ENCODE measurements at regions not wholly inside any gene's neighbourhood (a gene's known extent, or its start where the extent isn't known, plus 50 kb on each side); places are given as distances from the start of the nearest gene placed in this dataset.

DNA sequence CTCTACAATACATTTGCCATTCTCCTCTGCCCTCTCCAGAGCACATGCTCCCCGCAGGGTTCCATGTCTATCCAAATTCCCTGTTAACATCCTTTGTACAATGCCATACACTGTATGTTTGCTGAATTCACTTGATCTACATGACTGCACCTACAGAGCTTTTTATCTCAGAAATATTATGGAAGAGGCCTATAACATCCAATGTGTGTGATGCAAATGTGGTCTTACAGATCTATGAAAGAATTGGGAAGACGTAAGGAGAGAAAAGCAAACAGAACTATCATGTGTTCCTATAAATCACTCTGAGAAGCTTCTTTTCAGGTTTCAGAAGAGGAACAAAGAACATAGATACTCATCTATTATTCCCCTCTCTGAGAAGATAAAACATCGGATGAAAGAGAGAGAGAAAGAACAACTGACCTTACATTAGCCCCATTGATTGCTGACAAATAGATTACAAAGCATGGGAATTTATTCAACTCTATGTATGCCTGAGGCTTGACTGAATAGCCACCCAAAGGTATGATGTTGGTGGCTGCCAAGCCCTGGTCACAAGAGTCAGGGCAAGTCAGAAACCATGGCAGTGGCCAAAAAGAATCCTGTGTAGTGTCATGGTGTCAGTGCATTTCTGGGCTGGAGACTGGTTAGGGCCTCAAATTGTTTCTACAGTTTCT is 425.2 kb downstream of the FOXO1 start:
- Mint-ChIP-seq H3K27me3 (no peaks in the 10 kb centered on the region), H3K4me3 (no peak overlapping the region), H3K9me3 (ENCODE audit: low read depth) (peaks cover 2% of the 10 kb centered on the region), H3K4me1 (peaks cover under 1% of the 10 kb centered on the region), H3K36me3 (no peaks in the 10 kb centered on the region), H3K27ac (no peak overlapping the region)
- DNase-seq (no peak), ATAC-seq (no peak)
- CTCF ChIA-PET: no interaction called here

DNA sequence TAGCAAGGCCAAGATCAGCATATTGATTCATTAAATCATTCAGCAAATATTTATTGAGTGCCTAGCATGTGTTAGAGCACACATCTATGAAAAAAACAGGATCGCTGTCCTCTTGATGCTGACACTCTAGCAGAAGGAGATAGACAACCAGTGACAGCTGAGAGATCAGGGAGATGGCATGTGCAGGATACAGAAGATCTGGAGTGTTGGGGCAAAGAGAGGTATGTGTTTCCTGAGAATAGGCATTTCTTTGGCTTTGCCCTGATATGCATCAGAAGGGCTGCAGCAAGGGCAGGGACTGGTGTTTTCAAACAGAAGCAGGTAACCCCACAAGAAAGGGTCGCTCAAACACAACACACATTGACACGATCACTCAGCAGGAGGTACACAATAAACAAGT is 423.4 kb downstream of the FOXO1 start:
- Mint-ChIP-seq H3K4me3 (no peak overlapping the region), H3K27ac (no peak overlapping the region), H3K36me3 (peaks cover 3% of the 10 kb centered on the region), H3K9me3 (ENCODE audit: low read depth) (peaks cover 6% of the 10 kb centered on the region), H3K4me1 (peaks cover 2% of the 10 kb centered on the region), H3K27me3 (no peaks in the 10 kb centered on the region)
- CTCF ChIA-PET: interaction anchor here (0.6 kb wide), 1 partner anchor 185 kb away, joined by 3 read pairs; no protein-coding TSS in a partner anchor
- DNase-seq (no peak), ATAC-seq (no peak)

- Mint-ChIP-seq H3K4me3 (no peak overlapping the region), H3K27ac (no peak overlapping the region), H3K36me3 (peaks cover 3% of the 10 kb centered on the region), H3K4me1 (peaks cover 2% of the 10 kb centered on the region), H3K27me3 (no peaks in the 10 kb centered on the region), H3K9me3 (ENCODE audit: low read depth) (peaks cover 11% of the 10 kb centered on the region)
- ATAC-seq: no peak
- no peak for DNase-seq
- CTCF ChIA-PET: interaction anchor here (1.3 kb wide), 1 partner anchor 175 kb away, joined by 3 read pairs; no protein-coding TSS in a partner anchor
Observed at GRCh38 chr13:40243982-40244381, 422.5 kb downstream of the FOXO1 start.

GRCh38 chr13:40245567-40245966 is 420.9 kb downstream of the FOXO1 start:
- H3K4me1 Mint-ChIP-seq: peaks cover 2% of the 10 kb centered on the region
- peaks cover 13% of the 10 kb centered on the region for H3K9me3 Mint-ChIP-seq (ENCODE audit: low read depth)
- no peak overlapping the region for H3K27ac Mint-ChIP-seq
- H3K36me3 Mint-ChIP-seq: peaks cover 3% of the 10 kb centered on the region
- DNase-seq (no peak), ATAC-seq (no peak)
- CTCF ChIA-PET: no interaction called here
- H3K4me3 Mint-ChIP-seq: no peak overlapping the region
- H3K27me3 Mint-ChIP-seq: no peaks in the 10 kb centered on the region

DNA sequence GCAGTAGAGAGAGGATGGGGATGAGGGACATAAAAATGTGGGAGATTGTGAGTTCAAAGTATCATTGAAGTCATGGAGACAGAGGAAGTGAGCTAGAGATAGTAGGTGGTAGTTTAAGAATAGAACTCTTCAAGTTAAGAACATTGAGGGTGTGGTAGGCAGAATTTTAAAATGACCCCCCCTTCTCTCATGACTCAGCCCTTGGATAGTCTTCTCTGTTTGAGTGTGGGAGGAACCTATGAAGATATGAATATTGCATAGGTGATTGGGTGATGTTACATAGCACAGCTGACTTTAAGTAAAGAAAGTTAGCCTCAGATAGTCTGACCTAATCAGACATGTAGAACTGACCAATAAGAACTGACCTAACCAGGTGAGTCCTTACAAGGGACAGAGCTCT is 418.6 kb downstream of the FOXO1 start:
- CTCF ChIA-PET: no interaction called here
- H3K9me3 Mint-ChIP-seq (ENCODE audit: low read depth): peaks cover 13% of the 10 kb centered on the region
- H3K27ac Mint-ChIP-seq: no peak overlapping the region
- peaks cover 12% of the 10 kb centered on the region for H3K4me1 Mint-ChIP-seq
- H3K4me3 Mint-ChIP-seq: no peak overlapping the region
- no peak for ATAC-seq
- peaks cover 3% of the 10 kb centered on the region for H3K36me3 Mint-ChIP-seq
- H3K27me3 Mint-ChIP-seq: no peaks in the 10 kb centered on the region
- DNase-seq: no peak

DNA sequence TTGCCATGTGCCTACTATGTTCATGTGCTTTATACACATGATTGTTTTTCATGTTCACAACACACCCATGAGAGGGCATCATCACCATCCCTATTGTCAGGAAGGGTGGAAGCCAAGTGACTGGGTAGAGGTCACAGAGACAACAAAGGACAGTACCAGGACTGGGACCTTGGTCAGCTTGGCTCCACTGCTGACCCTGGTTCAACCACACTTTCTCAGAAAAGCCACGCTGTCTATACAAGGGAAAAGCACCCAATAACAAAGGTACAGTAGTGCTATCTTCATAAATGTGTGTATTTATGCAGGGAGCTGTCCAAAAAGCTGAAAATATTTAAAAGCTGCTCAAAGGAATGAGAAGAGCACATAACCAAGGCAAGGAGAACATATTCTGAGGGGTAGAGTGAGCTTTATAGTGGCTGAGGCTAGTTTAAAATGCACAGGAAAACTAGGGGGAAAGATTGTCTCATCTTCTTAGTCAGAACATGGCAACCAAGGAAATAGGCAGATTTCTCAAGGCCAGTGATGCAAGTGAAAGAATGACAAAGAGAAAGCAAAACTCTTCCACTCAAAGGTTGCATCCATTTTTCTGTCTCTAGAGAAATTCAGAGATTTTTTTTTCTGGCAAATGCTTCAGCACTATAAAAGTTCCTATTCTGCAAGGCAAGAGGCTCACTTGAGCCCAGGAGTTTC is 415.0 kb downstream of the FOXO1 start:
- Mint-ChIP-seq H3K36me3 (peaks cover 4% of the 10 kb centered on the region), H3K9me3 (ENCODE audit: low read depth) (peaks cover 11% of the 10 kb centered on the region), H3K27ac (peak overlapping the region; percentile 37), H3K27me3 (no peaks in the 10 kb centered on the region), H3K4me1 (peaks cover 10% of the 10 kb centered on the region), H3K4me3 (no peak overlapping the region)
- DNase-seq: no peak
- ATAC-seq: peak; percentile 65
- CTCF ChIA-PET: interaction anchor here (0.7 kb wide), 1 partner anchor 34 kb away, joined by 3 read pairs; no protein-coding TSS in a partner anchor

- Mint-ChIP-seq H3K4me3 (no peak overlapping the region), H3K36me3 (peaks cover 5% of the 10 kb centered on the region), H3K27me3 (no peaks in the 10 kb centered on the region), H3K9me3 (ENCODE audit: low read depth) (peaks cover 11% of the 10 kb centered on the region), H3K4me1 (peaks cover 10% of the 10 kb centered on the region), H3K27ac (no peak overlapping the region)
- CTCF ChIA-PET: interaction anchor here (0.7 to 0.9 kb wide), 2 partner anchors 34 to 412 kb away, joined by 3 read pairs; no protein-coding TSS in a partner anchor
- DNase-seq (no peak), ATAC-seq (no peak)
Observed at GRCh38 chr13:40252241-40252640, 414.2 kb downstream of the FOXO1 start.

DNA sequence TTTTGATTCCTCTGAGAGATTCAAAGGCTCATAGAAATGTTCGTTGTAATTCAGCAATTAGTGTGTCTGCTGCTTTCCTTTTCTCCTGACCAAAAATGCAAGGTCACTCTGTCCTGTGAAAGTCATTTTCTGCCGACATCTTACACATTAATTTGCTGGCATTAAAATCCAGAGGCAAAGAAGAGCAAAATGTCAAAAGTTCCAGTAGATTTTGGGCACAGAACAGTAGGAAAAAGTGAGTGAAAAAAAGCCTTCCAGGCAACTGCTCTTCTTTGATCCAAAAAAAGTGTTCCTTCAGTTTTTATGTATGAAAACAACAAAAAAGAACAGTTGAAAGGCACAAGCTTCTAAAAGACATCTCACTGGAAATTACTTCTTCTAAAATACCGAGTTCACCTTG is 413.8 kb downstream of the FOXO1 start:
- Mint-ChIP-seq H3K27me3 (no peaks in the 10 kb centered on the region), H3K36me3 (peaks cover 3% of the 10 kb centered on the region), H3K4me3 (no peak overlapping the region), H3K27ac (no peak overlapping the region), H3K9me3 (ENCODE audit: low read depth) (peaks cover 10% of the 10 kb centered on the region), H3K4me1 (peaks cover 10% of the 10 kb centered on the region)
- DNase-seq (no peak), ATAC-seq (no peak)
- CTCF ChIA-PET: interaction anchor here (0.7 to 0.9 kb wide), 2 partner anchors 35 to 411 kb away, joined by 3 read pairs; no protein-coding TSS in a partner anchor

DNA sequence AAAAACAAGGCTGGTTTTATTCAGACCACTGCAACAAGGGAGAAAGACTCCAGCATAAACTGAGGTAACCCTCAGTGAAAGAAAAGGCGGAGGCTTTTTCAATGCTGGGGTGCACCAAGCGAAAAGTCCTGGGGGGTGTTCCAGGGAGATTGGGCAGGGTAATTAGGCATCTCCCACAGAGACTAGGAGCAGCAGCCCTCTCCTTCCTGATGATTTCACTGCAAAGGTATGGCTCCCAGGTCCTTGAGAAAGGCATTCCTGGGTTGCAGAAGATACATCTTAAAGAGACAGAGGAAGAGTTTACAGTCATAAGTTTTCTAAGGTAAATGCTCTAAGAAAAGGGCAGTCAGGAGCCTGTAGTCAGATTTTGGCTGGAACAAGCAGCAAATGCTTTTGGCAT is 412.0 kb downstream of the FOXO1 start:
- no peak overlapping the region for H3K4me3 Mint-ChIP-seq
- ATAC-seq: no peak
- H3K9me3 Mint-ChIP-seq (ENCODE audit: low read depth): peaks cover 2% of the 10 kb centered on the region
- CTCF ChIA-PET: interaction anchor here (1.4 kb wide), 1 partner anchor 185 kb away, joined by 5 read pairs; no protein-coding TSS in a partner anchor
- DNase-seq: no peak
- H3K27me3 Mint-ChIP-seq: no peaks in the 10 kb centered on the region
- H3K27ac Mint-ChIP-seq: no peak overlapping the region
- H3K4me1 Mint-ChIP-seq: peaks cover 10% of the 10 kb centered on the region
- peaks cover 2% of the 10 kb centered on the region for H3K36me3 Mint-ChIP-seq

- no peak for DNase-seq
- no peak overlapping the region for H3K27ac Mint-ChIP-seq
- H3K9me3 Mint-ChIP-seq (ENCODE audit: low read depth): peaks cover 2% of the 10 kb centered on the region
- peaks cover 10% of the 10 kb centered on the region for H3K4me1 Mint-ChIP-seq
- no peak overlapping the region for H3K4me3 Mint-ChIP-seq
- no peak for ATAC-seq
- peaks cover 2% of the 10 kb centered on the region for H3K36me3 Mint-ChIP-seq
- H3K27me3 Mint-ChIP-seq: no peaks in the 10 kb centered on the region
- CTCF ChIA-PET: no interaction called here
Observed at GRCh38 chr13:40255551-40255950, 410.9 kb downstream of the FOXO1 start.

GRCh38 chr13:40259899-40260298 is 406.5 kb downstream of the FOXO1 start:
- DNase-seq (no peak), ATAC-seq (no peak)
- no peaks in the 10 kb centered on the region for H3K27me3 Mint-ChIP-seq
- H3K9me3 Mint-ChIP-seq (ENCODE audit: low read depth): peaks cover 2% of the 10 kb centered on the region
- no peak overlapping the region for H3K4me3 Mint-ChIP-seq
- no peak overlapping the region for H3K27ac Mint-ChIP-seq
- peaks cover 2% of the 10 kb centered on the region for H3K36me3 Mint-ChIP-seq
- CTCF ChIA-PET: no interaction called here
- H3K4me1 Mint-ChIP-seq: no peaks in the 10 kb centered on the region

DNA sequence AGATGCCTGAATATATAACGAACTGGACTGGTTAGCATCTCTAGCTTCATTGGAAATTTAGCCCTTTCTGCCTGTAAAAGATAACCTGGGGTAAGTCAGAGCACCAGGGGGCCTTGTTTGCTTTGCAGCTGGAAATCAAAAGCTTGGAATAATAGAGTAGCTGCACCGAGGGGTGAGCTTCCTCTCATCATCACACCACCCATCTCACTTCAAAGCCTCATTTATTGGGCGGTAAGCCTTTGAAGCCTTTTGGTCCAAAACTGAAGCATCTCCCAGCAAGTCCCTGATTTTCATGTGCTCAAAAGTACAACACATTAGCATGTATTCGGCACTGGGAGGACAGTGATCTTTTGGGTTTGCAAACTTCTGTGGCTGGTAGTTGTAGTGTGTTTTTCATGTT is 405.1 kb downstream of the FOXO1 start:
- Mint-ChIP-seq H3K4me1 (no peaks in the 10 kb centered on the region), H3K9me3 (ENCODE audit: low read depth) (no peaks in the 10 kb centered on the region), H3K27me3 (peaks cover 3% of the 10 kb centered on the region), H3K36me3 (peaks cover 2% of the 10 kb centered on the region), H3K27ac (no peak overlapping the region), H3K4me3 (no peak overlapping the region)
- CTCF ChIA-PET: interaction anchor here (1.0 kb wide), 1 partner anchor 9 kb away, joined by 4 read pairs; no protein-coding TSS in a partner anchor
- ATAC-seq: no peak
- no peak for DNase-seq

DNA sequence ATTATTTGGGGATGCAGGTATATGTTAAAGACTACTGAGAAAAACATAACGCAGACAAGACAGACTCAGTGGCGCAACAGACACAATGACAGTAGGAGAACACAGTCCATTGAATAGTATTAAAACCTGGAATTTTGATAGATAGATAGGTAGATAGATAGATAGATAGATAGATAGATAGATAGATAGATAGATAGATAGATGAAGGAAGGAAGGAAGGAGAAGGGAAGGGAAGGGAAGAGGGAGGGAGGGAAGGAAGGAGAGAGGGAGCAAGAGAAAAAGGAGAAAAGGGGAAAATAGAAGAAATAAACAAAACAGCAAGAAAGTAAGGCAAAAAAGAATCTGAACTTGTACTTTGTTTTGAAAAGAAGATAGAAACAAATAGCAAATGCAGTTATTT is 404.5 kb downstream of the FOXO1 start:
- no peak for DNase-seq

DNA sequence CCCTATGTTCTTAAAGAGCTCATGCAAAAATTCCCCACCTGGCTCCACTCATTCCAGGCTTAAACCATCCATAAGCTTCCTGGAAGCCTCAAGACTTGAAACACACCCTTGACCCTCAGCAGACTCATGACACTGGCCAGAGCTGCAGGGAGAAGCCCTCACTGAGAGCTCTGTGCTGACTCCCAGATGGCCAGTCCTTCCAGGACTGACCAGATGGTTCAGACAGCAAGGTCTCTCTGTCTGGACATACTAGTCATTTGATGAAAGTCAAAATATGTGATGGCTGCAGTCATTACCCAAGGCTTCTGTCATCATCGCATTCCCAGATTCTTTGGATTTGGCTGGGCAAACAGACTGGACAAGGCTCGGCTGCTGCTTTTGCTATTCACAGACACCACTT is 397.4 kb downstream of the FOXO1 start:
- Mint-ChIP-seq H3K9me3 (ENCODE audit: low read depth) (no peaks in the 10 kb centered on the region), H3K27me3 (peaks cover 3% of the 10 kb centered on the region), H3K4me1 (peaks cover 22% of the 10 kb centered on the region), H3K36me3 (no peaks in the 10 kb centered on the region), H3K4me3 (no peak overlapping the region), H3K27ac (no peak overlapping the region)
- DNase-seq (no peak), ATAC-seq (no peak)
- CTCF ChIA-PET: no interaction called here

More for the DNA sequence above, 404.5 kb downstream of the FOXO1 start:
- H3K36me3 Mint-ChIP-seq: no peaks in the 10 kb centered on the region
- no peaks in the 10 kb centered on the region for H3K4me1 Mint-ChIP-seq
- CTCF ChIA-PET: no interaction called here
- peaks cover 3% of the 10 kb centered on the region for H3K27me3 Mint-ChIP-seq
- H3K27ac Mint-ChIP-seq: no peak overlapping the region
- no peak for ATAC-seq
- H3K4me3 Mint-ChIP-seq: no peak overlapping the region
- no peaks in the 10 kb centered on the region for H3K9me3 Mint-ChIP-seq (ENCODE audit: low read depth)

All from activated CD8-positive, alpha-beta memory T cell treated with anti-CD3 and anti-CD28 coated beads, Interleukin-2, amount 10 ng/mL, durations not matched to agents 7 days and 5 days (primary cell).